SK-N-SH treated with all-trans-retinoic acid at 6 μM for 48 hours (cell line): ENCODE measurements at regions not wholly inside any gene's neighbourhood (a gene's known extent, or its start where the extent isn't known, plus 50 kb on each side); places are given as distances from the start of the nearest gene placed in this dataset.

Experiments
- ATAC-seq: fragments of 200-7000 bp; cut with Tn5 transposase; 3 replicates; pipeline ENCODE4 v1.9.1; 2020; ENCODE audit warnings: mild to moderate bottlenecking, moderate library complexity
- ARNTL ChIP-seq: fragments of 450-650 bp; formaldehyde crosslinking; IDR thresholded peaks from 2 replicates; pipeline ENCODE4 v1.5.0; 2020; ENCODE audit warnings: low read depth, mild to moderate bottlenecking, moderate library complexity, borderline replicate concordance
- BACH2 ChIP-seq: fragments of 250-450 bp; sonication (Bioruptor Pico); IDR thresholded peaks from 2 replicates; pipeline ENCODE4 v1.9.0; 2021; ENCODE audit warnings: mild to moderate bottlenecking, borderline replicate concordance
- CSDC2 ChIP-seq: fragments of 250-450 bp; sonication (Bioruptor Pico); IDR thresholded peaks from 2 replicates; pipeline ENCODE4 v1.5.0; 2020; ENCODE audit warnings: mild to moderate bottlenecking, moderate library complexity
- ESRRG ChIP-seq: fragments of 250-450 bp; sonication (Bioruptor Pico); IDR thresholded peaks from 2 replicates; pipeline ENCODE4 v1.6.1; 2021; ENCODE audit warnings: mild to moderate bottlenecking
- GLIS3 ChIP-seq: fragments of 250-450 bp; sonication (Bioruptor Pico); IDR thresholded peaks from 2 replicates; pipeline ENCODE4 v1.5.0; 2020; ENCODE audit warnings: mild to moderate bottlenecking, moderate library complexity
- ISL1 ChIP-seq: fragments of 250-450 bp; sonication (Bioruptor Pico); IDR thresholded peaks from 2 replicates; pipeline ENCODE4 v2.1.2; 2022; ENCODE audit warnings: mild to moderate bottlenecking, moderate library complexity
- PATZ1 ChIP-seq: fragments of 250-450 bp; sonication (Bioruptor Pico); IDR thresholded peaks from 2 replicates; pipeline ENCODE4 v1.8.0; 2020; ENCODE audit warnings: mild to moderate bottlenecking, moderate library complexity, borderline replicate concordance
- POU6F1 ChIP-seq: fragments of 250-450 bp; sonication (Bioruptor Pico); IDR thresholded peaks from 2 replicates; pipeline ENCODE4 v1.8.0; 2021; ENCODE audit warnings: low read depth, mild to moderate bottlenecking, moderate library complexity, borderline replicate concordance
- RARB ChIP-seq: fragments of 250-450 bp; sonication (Bioruptor Pico); IDR thresholded peaks from 2 replicates; pipeline ENCODE4 v1.8.0; 2021; ENCODE audit warnings: mild to moderate bottlenecking, moderate library complexity
- SNAI2 ChIP-seq: fragments of 250-450 bp; sonication (Bioruptor Pico); IDR thresholded peaks from 2 replicates; pipeline ENCODE4 v1.5.0; 2020; ENCODE audit warnings: mild to moderate bottlenecking, moderate library complexity
- TCF4 ChIP-seq: fragments of 250-450 bp; sonication (Bioruptor Pico); IDR thresholded peaks from 2 replicates; pipeline ENCODE4 v1.8.0; 2021; ENCODE audit warnings: mild to moderate bottlenecking, moderate library complexity, borderline replicate concordance
- TOX ChIP-seq: fragments of 250-450 bp; sonication (Bioruptor Pico); IDR thresholded peaks from 2 replicates; pipeline ENCODE4 v1.8.0; 2021; ENCODE audit warnings: mild to moderate bottlenecking, moderate library complexity, borderline replicate concordance
- ZC3H10 ChIP-seq: fragments of 250-450 bp; sonication (Bioruptor Pico); IDR thresholded peaks from 2 replicates; pipeline ENCODE4 v1.5.1; 2021; ENCODE audit warnings: mild to moderate bottlenecking, moderate library complexity
- ZFP3 ChIP-seq: fragments of 250-450 bp; sonication (Bioruptor Pico); IDR thresholded peaks from 2 replicates; pipeline ENCODE4 v1.5.0; 2020; ENCODE audit warnings: mild to moderate bottlenecking, moderate library complexity
- ZFP30 ChIP-seq: fragments of 450-650 bp; formaldehyde crosslinking; IDR thresholded peaks from 2 replicates; pipeline ENCODE4 v1.5.0; 2022; ENCODE audit warnings: mild to moderate bottlenecking, moderate library complexity
- ZNF565 ChIP-seq: fragments of 450-650 bp; formaldehyde crosslinking; conservative IDR thresholded peaks from 2 replicates; pipeline ENCODE4 v1.5.0; 2020; ENCODE audit warnings: low read depth, mild to moderate bottlenecking, moderate library complexity
- ZNF70 ChIP-seq: fragments of 450-650 bp; formaldehyde crosslinking; IDR thresholded peaks from 2 replicates; pipeline ENCODE4 v1.5.0; 2020; ENCODE audit warnings: mild to moderate bottlenecking, moderate library complexity
- ZNF8 ChIP-seq: fragments of 450-650 bp; formaldehyde crosslinking; IDR thresholded peaks from 2 replicates; pipeline ENCODE4 v1.5.0; 2020; ENCODE audit warnings: mild to moderate bottlenecking, moderate library complexity
- TF ChIP-seq, protein P1 (sequence below): fragments of 250-450 bp; sonication (Bioruptor Pico); IDR thresholded peaks from 2 replicates; pipeline ENCODE4 v1.5.1; 2021; ENCODE audit warnings: mild to moderate bottlenecking, moderate library complexity
- TF ChIP-seq, protein P2 (sequence below): fragments of 250-450 bp; sonication (Bioruptor Pico); IDR thresholded peaks from 2 replicates; pipeline ENCODE4 v1.5.0; 2020; ENCODE audit warnings: mild to moderate bottlenecking, moderate library complexity
- TF ChIP-seq, protein P3 (sequence below): fragments of 250-450 bp; sonication (Bioruptor Pico); IDR thresholded peaks from 2 replicates; pipeline ENCODE4 v1.5.1; 2020; ENCODE audit warnings: low read depth, mild to moderate bottlenecking, moderate library complexity

- ATAC-seq = no peak
- TF ChIP-seq, protein P1, sequence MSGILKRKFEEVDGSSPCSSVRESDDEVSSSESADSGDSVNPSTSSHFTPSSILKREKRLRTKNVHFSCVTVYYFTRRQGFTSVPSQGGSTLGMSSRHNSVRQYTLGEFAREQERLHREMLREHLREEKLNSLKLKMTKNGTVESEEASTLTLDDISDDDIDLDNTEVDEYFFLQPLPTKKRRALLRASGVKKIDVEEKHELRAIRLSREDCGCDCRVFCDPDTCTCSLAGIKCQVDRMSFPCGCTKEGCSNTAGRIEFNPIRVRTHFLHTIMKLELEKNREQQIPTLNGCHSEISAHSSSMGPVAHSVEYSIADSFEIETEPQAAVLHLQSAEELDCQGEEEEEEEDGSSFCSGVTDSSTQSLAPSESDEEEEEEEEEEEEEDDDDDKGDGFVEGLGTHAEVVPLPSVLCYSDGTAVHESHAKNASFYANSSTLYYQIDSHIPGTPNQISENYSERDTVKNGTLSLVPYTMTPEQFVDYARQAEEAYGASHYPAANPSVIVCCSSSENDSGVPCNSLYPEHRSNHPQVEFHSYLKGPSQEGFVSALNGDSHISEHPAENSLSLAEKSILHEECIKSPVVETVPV (CRISPR knock-in tag) = no peak
- TF ChIP-seq ZNF8 (CRISPR knock-in tag) (no peak), ZNF565 (CRISPR knock-in tag) (no peak), ESRRG (CRISPR knock-in tag) (no peak), BACH2 (CRISPR knock-in tag) (no peak), POU6F1 (no peak), TCF4 (no peak), ISL1 (CRISPR knock-in tag) (no peak), ZC3H10 (CRISPR knock-in tag) (no peak), GLIS3 (no peak), ARNTL (no peak), TOX (no peak), SNAI2 (CRISPR knock-in tag) (no peak), RARB (CRISPR knock-in tag) (no peak), ZFP3 (CRISPR knock-in tag) (no peak)
- TF ChIP-seq, protein P2, sequence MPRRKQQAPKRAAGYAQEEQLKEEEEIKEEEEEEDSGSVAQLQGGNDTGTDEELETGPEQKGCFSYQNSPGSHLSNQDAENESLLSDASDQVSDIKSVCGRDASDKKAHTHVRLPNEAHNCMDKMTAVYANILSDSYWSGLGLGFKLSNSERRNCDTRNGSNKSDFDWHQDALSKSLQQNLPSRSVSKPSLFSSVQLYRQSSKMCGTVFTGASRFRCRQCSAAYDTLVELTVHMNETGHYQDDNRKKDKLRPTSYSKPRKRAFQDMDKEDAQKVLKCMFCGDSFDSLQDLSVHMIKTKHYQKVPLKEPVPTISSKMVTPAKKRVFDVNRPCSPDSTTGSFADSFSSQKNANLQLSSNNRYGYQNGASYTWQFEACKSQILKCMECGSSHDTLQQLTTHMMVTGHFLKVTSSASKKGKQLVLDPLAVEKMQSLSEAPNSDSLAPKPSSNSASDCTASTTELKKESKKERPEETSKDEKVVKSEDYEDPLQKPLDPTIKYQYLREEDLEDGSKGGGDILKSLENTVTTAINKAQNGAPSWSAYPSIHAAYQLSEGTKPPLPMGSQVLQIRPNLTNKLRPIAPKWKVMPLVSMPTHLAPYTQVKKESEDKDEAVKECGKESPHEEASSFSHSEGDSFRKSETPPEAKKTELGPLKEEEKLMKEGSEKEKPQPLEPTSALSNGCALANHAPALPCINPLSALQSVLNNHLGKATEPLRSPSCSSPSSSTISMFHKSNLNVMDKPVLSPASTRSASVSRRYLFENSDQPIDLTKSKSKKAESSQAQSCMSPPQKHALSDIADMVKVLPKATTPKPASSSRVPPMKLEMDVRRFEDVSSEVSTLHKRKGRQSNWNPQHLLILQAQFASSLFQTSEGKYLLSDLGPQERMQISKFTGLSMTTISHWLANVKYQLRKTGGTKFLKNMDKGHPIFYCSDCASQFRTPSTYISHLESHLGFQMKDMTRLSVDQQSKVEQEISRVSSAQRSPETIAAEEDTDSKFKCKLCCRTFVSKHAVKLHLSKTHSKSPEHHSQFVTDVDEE (CRISPR knock-in tag) = no peak
These were observed 126.9 kb upstream of the NCK2 start for GRCh38 chr2:105617631-105618350.

DNA sequence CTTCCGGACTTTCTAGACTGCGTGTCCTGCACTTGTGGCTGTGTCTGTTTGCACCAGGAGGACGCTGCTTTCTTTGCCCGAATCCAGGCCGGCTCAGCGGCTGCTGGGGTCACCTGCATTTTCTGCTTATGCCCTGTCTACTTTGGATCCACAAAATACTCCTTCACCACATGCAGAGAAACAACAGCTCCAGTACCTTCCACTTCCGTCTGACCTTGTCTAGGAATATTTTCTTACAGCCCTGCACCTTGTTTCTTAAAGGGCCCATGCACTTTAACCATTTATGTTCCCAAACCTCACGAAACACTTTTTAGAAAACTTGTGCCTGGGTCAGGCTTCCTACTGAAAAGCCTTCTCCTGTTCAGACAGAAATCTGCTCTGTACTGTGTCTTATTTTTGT, 129.4 kb upstream of the NCK2 start:
- no peak for TF ChIP-seq ZFP30 (CRISPR knock-in tag)
- ATAC-seq = no peak

DNA sequence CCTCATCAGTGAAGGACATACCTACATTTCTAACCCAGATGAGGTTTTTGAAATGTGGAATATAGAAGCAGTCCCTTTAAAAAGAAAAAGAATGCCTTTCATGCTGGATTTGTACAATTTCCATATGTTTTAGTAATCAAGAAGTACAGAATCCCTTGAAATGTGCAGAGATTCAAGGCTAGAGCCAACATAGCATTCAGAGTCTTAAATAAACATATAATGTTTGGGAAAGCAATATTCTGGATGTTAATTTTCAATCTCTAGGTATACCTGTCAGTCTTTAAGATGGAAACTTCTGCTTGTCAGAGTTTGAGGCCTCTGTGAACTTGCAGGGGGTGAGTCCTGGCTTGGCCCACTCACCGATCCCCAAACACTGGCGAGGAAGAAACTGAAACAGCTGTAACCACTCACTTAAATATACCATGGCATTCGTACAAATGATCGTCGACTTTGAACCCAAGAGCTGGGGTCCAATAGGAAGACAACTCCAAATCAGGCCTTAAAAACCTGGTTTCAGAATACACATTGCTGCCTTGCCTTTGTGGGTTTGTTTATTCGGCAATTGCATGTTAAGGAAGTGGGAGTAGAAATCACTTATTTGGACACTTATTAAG, 132.8 kb upstream of the NCK2 start:
- no peak for ATAC-seq
- TF ChIP-seq ISL1 (CRISPR knock-in tag) (no peak), ZNF565 (CRISPR knock-in tag) (no peak), ZNF8 (CRISPR knock-in tag) (no peak), PATZ1 (no peak), TCF4 (no peak), TOX (no peak), ESRRG (CRISPR knock-in tag) (no peak), BACH2 (CRISPR knock-in tag) (no peak), ZC3H10 (CRISPR knock-in tag) (no peak), GLIS3 (no peak), RARB (CRISPR knock-in tag) (no peak), ZFP30 (CRISPR knock-in tag) (no peak), SNAI2 (CRISPR knock-in tag) (no peak), ZNF70 (CRISPR knock-in tag) (no peak), ZFP3 (CRISPR knock-in tag) (no peak), CSDC2 (CRISPR knock-in tag) (no peak)
- TF ChIP-seq, protein P2 (CRISPR knock-in tag) = no peak
- TF ChIP-seq, protein P1 (CRISPR knock-in tag) = no peak
- TF ChIP-seq, protein P3, sequence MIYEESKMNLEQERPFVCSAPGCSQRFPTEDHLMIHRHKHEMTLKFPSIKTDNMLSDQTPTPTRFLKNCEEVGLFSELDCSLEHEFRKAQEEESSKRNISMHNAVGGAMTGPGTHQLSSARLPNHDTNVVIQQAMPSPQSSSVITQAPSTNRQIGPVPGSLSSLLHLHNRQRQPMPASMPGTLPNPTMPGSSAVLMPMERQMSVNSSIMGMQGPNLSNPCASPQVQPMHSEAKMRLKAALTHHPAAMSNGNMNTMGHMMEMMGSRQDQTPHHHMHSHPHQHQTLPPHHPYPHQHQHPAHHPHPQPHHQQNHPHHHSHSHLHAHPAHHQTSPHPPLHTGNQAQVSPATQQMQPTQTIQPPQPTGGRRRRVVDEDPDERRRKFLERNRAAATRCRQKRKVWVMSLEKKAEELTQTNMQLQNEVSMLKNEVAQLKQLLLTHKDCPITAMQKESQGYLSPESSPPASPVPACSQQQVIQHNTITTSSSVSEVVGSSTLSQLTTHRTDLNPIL (CRISPR knock-in tag) = no peak
